PFSK-1 (cell line): ENCODE measurements at regions not wholly inside any gene's neighbourhood (a gene's known extent, or its start where the extent isn't known, plus 50 kb on each side); places are given as distances from the start of the nearest gene placed in this dataset.

ENCODE experiments used
- SIN3A ChIP-seq: IDR thresholded peaks from 2 replicates; pipeline ENCODE4 v1.6.1; 2012; ENCODE audit warnings: mild to moderate bottlenecking, low read length, moderate library complexity, borderline replicate concordance; ENCODE audit not compliant: insufficient read depth
- TAF1 ChIP-seq: IDR thresholded peaks from 2 replicates; pipeline ENCODE4 v1.6.1; 2012; ENCODE audit warnings: low read length, control low read depth, borderline replicate concordance; ENCODE audit not compliant: insufficient read depth

- TF ChIP-seq SIN3A (no peak), TAF1 (no peak)
These were observed 166.9 kb downstream of the RND3 start for GRCh38 chr2:150320608-150321007.
